RPMI7951 (cell line): ENCODE measurements at regions not wholly inside any gene's neighbourhood (a gene's known extent, or its start where the extent isn't known, plus 50 kb on each side); places are given as distances from the start of the nearest gene placed in this dataset.
"Not testable (repeated sequence)": the region's sequence is repeated elsewhere in the genome, so short reads cannot be mapped to it uniquely, and the experiment has no call there.

Experiments used
- DNase-seq: peaks from one replicate; pipeline ENCODE4 v3.0.0-alpha.2; 2012; ENCODE audit warnings: low read depth

DNA sequence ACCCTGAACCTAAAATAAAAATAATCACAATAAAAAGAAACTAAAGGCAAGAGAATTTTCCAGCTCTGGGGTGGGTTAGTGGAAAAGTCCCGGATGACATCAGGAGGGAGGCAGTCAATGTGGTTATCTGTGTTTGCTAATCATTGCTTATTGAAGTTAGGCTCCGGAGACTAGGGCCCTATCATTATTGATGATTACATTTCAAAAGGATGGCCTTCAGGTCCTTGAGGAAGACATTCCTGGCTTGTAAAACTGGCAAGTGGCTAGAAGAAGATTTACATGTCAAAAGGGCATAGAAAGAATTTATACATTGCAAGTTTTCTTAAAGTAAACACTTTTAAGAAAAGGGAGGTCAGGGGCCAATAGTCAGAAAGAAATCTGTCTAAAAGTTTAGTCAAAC lies 123.4 kb downstream of the POSTN start:
- no peak for DNase-seq

DNA sequence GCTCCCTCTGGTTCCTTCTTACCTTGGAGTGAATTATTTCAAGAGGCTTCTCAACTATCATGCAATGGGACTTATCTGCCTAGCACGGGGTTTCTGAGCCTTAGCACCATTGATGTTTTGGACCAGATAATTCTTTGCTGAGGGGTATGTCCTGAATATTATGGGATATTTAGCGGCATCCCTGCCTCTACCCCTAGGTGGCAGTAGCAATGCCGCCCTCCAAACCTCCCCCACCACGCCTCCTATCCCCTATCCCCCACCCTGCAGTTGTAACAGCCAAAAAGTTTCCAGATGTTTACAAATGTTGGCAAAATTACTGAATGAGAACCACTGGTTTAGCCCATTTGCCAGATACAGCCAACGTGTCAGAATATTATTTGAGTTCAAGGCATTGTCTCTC lies 125.5 kb downstream of the POSTN start:
- no peak for DNase-seq

DNA sequence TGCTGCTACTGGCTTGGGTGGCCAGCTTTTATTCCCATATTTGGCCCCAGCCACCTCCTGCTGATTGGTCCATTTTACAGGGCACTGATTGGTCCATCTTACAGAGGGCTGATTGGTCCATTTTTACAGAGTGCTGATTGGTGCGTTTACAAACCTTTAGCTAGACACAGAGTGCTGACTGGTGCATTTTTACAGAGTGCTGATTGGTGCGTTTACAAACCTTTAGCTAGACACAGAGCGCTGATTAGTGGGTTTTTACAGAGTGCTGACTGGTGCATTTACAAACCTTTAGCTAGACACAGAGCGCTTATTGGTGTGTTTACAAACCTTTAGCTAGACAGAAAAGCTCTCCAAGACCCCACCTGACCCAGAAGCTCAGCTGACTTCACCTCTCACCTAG lies 126.3 kb downstream of the POSTN start:
- DNase-seq = not testable (repeated sequence)

DNA sequence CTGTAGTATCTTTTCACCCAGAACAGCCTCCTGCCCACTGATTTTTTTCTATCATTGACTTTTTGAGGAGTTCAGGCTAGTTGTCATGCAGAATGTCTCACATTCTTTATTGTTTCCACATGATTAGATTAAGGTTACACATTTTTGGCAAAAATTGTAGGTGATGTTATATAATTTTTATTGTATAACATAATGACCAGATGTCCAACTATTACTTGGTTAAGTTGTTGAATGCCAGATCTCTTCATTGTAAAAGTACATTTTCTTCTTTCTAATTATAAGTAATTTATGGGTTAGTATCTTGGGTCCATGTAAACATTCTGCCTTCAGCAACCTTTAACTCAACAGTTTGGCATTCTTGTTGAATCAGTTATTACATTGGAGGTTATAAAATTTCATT lies 138.4 kb downstream of the POSTN start:
- DNase-seq = no peak

DNA sequence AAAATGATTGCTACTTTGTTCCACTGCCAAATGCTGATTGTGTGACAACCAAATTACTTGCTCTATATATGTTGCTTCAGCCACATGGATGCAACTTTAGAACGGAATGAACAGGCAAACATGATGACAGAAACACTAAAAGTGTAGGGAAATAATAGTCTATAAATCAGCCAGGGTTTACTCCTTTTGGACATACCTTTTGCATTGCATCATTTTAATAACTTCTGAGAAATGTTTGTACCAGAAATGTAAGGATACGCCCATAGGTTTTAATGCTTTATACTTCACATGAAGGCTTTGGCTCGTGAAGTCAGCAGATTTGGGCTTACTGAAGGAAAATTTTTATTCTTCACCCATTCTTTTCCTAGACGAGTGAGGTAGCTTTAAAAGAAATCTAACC lies 141.0 kb downstream of the POSTN start:
- no peak for DNase-seq

DNA sequence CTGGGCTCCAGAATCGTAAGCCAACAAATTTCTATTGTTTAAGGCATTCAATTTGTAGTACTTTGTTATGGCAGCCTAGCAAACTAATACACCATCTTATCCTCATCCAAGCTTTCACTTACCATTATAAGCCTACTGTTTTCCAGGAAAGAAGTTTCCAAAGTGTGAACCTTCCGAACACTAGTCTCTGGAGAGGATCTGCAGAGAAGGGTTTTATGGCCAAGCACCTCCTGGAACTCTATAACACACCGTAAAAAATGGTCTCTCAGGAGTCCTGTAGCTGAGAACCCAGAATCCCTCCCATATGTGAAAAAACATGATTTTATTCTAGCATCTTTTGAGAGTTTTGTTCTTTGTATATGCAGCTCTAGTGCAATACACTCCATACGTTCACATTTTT lies 142.1 kb downstream of the POSTN start:
- no peak for DNase-seq

DNA sequence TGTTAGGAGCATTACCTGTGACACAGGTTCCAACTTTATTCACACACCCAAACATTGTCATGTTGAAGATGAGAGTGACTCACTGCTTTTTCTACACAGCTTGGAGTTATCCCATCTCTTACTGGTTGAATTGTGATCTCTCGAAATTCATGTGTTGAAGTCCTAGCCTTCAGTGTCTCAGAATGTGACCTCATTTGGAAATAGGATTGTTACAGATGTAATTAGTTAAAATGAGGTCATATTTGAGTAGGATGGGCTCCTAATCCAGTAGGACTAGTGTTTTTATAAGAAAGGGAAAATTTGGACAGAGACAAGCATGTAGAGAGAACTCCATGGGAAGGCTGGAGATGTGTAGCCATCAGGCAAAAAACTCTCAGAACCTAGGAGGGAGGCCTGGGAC lies 142.5 kb downstream of the POSTN start:
- no peak for DNase-seq

DNA sequence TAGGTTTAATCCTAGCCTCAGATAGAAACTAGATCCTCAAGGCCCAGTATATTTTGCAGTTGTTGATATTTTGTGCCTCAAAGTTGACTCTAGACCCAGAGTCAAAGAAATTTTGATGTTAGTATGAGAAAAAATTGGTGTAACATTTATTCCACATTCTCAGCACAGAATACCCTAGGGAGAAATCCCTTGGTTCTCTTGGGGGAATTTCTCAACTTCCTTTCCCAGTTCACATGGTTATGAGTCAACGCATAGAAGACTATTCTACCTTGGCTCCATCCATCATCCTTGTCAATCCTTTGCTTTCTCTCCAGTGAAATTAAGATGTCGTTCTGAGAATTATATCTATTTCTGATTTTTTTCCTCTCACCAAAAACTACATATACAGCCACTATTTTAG lies 145.3 kb downstream of the POSTN start:
- peak; percentile 32 for DNase-seq

DNA sequence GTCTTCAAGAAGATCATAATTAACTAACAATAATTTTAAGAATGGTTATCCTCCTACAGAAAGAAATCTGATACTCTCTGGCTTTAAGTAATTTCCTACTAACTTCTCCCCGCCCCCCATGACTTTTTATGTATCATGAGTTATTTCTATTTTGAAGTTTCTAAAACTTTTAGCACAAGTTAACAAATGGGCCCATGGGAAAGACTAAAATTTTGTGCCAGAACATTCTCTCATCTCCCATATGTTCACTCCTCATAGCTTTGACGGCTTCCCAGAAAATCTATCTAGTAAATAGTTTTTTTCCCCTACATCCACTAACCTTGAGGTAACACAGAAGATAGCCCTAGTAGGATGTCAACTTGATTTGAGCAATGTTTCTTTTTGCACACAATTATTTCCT lies 148.3 kb downstream of the POSTN start:
- DNase-seq = no peak

DNA sequence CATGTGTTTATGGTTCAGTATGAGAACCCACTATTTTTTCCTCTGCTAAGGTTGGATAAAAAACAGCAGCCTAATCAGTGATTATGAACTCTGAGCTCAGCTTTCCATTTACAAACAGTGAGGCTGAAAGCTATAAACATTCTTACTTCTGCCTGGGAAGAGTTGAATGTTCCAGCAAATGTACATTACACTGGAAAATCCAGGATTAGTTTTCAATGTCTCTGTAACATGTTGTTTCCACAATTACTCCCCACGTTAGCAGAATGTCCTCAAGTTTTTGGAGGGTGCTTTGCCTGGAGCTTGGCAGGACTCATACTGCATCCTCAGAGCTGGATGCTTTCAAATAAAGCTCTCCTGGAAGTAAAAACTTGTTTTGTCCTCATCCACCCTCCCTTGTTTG lies 150.4 kb downstream of the POSTN start:
- no peak for DNase-seq

DNA sequence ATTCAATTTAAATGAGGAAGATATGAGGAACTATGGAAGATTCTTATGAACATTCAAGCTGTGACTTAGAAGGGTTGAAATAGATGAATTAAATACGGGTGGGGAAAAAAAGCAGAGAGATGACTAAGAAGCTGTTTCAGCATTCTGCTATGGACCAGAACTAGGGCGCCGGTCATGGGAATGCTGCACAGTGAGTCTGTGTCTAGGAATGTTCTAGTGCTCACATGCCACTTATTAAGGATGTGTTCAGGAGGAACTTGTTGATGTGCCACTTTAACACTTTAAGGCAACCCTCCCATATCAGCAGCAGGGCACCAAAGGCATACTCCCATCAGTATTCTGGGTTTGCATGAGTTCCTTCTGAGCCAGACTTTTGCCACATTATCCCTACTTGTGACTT lies 152.1 kb downstream of the POSTN start:
- peak; percentile 44 for DNase-seq

DNA sequence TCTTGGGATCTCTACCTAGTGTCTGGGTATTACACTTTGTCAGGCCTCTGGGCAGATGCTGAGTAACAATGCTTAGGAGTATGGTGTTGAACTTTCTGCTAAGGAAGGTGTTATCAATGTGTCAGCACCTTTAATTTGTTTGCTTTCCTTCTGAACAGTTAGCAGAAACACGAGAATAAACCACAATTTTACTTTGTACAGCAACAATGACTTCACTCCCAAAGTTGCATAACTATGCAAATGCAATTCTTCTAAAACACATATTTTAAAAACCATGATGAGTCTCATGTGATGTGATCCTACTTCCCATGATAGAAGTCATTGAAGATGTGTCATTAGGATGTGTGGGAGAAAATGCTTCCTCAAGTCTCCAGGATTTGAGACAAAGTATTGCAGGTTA lies 155.0 kb downstream of the POSTN start:
- DNase-seq = peak; percentile 4

DNA sequence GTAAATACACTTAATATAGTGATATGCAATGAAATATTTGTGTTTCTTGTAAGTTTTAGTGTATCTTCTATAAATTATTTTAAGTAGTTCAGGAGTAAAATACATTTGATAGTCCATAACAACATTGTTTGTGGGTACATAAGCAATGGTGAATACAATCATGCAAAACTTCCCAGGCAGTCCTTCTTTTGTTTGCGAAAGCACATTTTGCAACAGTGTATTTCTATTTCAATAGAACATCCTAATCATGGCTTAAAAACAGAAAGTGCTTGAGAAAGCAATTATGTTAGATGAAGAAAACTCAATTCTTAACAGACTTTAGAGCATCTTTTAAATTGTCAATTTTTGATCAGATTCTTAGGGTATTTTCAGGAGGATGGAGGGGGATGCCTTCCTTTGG lies 155.6 kb downstream of the POSTN start:
- DNase-seq = no peak

DNA sequence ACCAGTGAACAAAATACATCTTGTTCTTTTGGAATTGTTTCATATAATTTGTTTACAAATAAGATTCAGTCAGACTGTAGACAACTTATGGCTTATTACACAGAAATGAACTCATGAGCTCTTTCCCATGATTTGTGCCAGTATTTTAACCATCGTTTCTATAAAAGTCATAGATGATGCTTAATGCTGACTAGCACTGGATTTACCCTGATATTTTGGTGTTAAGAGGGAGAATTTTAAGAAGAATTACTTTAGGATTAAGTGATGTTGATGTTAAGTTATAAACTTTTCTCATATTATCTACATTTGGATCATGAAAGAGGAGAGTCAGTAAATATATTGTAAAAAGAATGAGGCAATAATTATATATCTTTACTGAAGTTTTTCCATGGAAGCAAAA lies 162.7 kb downstream of the POSTN start:
- DNase-seq = no peak

DNA sequence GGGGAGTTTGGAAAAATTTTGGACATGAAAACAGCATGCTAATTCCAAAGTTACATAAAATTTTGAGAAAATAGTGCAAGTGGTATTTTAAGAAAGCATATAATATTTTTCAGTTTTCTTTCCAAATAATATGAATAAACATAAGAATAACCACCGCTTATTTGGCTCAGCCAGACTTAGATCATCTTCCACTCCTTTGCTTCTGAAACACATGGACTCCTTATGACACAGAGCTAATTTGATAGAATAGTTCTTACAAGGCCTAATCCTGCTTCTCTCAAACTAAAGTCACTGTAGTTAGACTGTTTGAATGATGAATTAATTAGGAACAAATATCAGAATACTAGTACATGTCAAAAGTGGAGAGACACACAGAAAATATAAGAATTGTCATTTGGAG lies 165.5 kb downstream of the POSTN start:
- DNase-seq = no peak

DNA sequence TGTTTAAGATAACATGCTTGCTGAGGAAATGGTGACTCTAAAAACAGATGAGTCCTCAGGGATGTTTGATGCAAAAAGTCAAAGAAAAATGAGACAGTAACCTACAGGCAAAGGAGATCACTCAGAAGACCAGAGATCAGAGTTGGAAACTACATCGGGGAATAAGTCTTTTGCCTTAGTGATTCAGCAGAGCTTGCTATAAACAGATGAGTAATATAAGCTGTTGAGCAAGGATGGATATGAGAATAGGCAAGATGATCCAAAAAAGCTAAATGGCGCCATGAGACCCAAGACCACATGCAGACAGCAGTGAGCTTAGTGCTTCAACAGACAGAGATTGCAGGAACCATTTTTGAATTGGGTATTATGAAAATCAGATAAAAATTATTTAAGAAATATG lies 168.6 kb downstream of the POSTN start:
- DNase-seq = peak; percentile 64

DNA sequence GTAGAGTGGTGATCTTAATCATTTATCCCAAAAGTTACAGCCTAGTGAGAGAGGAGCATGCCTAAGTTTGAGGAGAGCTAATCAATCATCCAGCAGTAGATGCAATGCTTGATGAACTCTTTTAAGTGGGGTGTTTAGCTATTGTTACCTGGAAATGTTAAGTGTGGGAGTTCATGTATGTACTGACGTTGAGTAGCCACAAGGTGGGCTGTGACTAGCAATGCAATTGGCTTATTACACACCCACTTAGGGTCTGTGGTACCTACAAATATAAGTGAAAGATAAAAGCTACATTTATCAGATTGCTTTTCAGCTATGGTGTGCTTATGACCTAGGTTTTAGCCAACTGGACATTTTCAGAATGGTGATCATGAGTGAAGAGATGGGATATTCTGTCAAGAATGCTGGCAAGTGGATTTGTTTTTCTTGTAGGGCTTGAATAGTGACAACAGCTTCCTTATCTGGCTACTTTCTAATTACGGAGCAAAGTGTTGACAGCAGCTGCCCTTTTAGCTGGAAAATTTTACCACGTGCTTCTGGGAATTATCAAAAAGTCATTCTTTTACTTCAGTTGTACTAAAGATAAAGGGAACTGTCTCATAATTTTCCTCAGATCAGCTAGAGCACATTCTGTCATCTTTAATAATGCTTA lies 170.6 kb downstream of the POSTN start:
- no peak for DNase-seq

DNA sequence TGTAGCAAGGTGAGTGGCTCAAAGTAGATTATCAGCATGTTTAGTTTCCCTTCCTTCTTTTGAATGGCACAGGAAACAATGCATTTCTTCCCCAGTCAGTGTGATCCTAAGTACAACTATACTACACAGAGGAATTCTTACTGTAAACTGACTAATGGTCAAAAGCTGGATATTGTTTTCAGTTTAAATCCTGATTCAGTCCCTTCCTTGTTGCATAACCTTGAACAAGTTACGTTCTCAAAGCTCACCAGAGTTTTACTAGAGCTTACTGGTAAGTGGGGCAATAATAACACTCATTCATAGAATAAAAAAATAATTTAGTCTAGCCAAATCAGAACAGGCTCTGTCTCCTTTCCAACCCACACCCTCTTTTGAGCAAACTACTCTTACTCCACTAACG lies 180.1 kb downstream of the POSTN start:
- DNase-seq = no peak

DNA sequence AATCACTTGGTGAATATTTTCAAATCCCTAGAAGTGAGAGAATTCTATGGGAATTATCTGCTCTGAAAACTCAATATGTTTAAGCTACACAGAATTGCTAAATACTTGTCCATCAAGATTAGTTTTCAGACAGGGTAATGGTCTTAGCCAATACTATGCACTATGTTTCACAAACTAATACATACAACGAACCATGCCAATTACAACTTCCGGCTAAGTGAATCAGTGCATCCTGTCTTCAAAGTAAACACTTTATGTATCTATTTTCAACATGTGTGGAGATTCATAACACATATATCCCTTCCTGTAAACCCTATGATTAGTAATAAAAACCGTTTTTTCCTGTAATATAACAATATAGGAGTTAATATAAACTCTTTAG lies 181.5 kb downstream of the POSTN start:
- no peak for DNase-seq

DNA sequence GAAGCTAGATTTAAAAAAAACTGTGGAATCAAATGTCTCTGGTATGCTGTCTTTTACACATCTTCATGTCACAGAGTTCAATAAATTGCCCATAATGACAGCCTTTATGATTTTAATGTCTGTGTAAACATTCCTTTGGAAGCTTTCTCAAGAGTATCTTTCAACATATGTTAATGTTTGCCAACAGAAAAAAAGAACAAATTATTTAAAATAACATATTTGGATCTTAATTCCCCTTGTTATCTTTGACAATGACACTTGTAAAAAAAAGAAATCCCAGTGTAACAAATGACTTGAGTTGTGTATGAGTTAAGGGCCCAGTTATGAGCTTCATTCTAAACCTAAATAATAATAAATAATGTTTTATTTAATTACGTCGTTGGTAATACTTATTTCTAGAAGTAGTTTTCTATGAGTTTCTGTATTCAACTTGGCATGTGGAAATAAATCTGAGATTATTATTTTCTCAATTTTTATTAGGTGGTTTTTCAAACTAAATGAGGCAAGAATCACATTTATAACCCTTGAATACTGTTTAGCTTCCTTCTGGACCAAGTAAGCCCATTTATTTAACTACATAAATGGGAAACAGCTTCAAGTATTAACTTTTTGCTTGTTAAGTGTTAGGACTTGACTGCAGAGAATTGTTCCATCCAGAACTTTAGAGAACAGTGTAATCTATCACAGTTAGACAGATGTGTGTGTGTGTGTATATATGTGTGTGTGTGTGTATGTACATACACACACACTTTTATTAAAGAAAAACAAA lies 182.1 kb downstream of the POSTN start:
- no peak for DNase-seq

DNA sequence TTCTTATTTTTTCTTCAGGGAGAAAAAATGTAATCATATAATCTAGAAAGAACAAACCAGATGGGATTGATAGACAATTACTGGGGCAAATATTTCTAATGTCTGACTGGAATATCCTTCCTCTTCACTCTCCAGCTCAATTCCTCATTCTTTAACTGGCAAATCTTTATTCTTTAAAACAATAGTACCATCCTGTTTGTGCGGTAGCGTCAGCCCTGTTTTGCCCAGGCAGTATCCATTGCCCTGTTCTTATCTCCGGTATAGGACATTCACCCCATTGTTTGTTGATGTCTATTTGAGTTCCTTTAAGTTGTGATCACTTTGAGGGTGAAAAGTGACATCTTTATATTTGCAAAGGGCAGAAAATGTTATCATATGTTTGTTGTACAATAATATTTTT lies 185.4 kb downstream of the POSTN start:
- no peak for DNase-seq

DNA sequence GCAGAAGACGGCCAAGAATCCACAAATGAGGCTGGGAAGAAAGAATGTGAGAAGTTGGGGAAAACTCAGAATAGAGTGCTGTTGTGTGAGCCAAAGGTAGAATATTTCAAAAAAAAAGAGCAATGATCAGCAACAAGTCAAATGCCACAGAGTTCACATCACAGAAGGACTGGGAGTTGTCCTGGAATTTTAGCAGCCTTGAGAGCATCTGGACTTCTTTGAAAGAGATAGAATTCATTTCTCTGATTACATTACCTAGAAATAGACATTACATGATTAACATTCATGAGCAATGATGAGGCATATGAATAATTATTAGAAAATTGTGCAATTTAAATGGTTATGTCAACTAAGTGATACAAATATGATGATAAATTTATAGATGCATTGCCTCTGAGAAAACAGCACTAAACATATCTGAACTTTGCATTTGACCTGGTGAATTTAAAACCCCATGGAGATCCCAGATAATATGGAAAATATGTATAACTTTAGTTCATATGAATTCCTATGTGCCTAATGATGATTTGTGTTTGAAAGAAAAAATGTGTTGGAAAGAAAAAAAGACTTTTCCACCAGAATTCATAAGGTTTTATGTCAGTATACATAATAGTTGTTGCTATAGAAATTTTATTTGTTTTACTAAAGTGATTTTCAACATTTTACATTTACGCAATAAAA lies 186.2 kb downstream of the POSTN start:
- no peak for DNase-seq

DNA sequence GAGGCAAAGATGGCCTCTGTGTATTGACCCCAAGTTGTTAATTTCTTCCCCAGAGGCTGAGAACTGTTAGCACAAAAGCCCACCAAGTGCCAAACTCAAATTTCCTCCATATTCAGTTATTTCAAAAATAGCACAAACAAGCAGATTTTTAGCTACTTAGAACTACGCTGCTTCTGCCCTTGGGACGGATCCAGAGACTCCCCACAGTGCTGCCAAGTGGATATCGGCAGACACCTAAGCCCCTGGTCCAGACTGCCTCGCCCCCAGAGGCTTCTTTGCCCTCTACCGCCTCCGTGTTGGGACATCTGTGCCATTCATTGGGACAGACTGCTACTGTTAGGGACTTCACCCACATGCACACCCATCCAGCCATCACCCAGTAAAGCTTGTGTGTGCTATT lies 188.3 kb downstream of the POSTN start:
- no peak for DNase-seq
